NT2/D1 (cell line): ENCODE measurements at regions not wholly inside any gene's neighbourhood (a gene's known extent, or its start where the extent isn't known, plus 50 kb on each side); places are given as distances from the start of the nearest gene placed in this dataset.

Experiments used
- SUZ12 ChIP-seq: IDR thresholded peaks from 2 replicates; pipeline ENCODE4 v1.6.1; 2011; ENCODE audit not compliant: insufficient read length, insufficient read depth; ENCODE audit errors: extremely low read depth
- YY1 ChIP-seq: IDR thresholded peaks from 2 replicates; pipeline ENCODE4 v1.6.1; 2011; ENCODE audit not compliant: insufficient read length, insufficient read depth
- ZNF274 ChIP-seq: IDR thresholded peaks from 2 replicates; pipeline ENCODE4 v1.6.1; 2011; ENCODE audit warnings: mild to moderate bottlenecking, low read depth, low read length

DNA sequence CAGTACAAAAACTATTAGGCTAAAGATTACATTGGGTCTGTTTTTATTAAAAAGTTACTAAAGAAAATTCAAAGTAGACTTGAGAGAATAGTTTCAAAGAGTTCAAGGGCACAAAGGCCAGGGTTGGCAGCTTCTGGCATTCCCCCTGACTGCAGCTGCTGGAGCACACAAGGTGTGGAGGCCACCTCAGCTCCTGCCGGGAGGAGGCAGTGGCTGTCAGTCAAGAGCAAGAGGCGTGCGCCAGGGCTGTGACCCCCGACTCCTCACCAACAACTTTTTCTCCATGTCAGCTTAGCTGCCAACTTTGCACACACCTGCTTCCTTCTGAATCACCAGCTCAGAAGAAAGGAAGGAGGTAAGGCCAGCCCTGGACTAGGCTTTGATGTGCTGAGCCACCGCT is 144.6 kb upstream of the PLXNA4 start:
- TF ChIP-seq YY1 (no peak), ZNF274 (no peak), SUZ12 (no peak)
